ENCODE measurements at regions not wholly inside any gene's neighbourhood (a gene's known extent, or its start where the extent isn't known, plus 50 kb on each side); places are given as distances from the start of the nearest gene placed in this dataset.
A peak's percentile ranks its signal among the peaks of the same experiment; 100 is the strongest.

DNA sequence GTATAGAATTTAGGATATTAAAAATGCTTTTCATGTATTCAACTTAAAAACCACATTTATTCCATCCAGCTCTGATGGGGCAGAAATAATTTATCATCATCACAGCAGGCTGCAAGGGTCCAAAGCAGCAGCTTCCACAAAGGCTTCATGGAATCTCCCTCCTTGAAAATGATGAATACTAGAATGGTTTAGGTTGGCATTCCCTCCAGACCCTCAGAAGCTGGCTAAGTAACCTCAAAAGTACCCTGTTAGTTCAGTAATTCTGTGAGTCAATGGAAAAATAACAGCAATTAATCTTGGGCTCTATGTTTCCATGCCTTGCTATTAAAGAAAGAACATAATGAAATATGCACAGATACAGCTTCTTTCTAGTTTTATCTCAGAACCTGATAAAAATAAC lies 594.9 kb upstream of the DIPK2B start:
- TF ChIP-seq TAF1 (IDR thresholded peaks at IDR 0.05; ENCODE audit: low read depth, low read length) (no peak), SPI1 (IDR thresholded peaks at IDR 0.05; ENCODE audit: low read depth, low read length) (no peak), POLR2AphosphoS5 (IDR thresholded peaks at IDR 0.05; ENCODE audit: low read depth, low read length) (no peak), PAX5 (IDR thresholded peaks at IDR 0.05; ENCODE audit: insufficient read depth, low read length, severe bottlenecking) (no peak), POLR2A (IDR thresholded peaks at IDR 0.05; ENCODE audit: low read depth, low read length) (no peak), POU2F2 (IDR thresholded peaks at IDR 0.05; ENCODE audit: low read depth, low read length) (no peak)
- FAIRE-seq (no peak), DNase-seq (ENCODE audit: insufficient read length, low spot score) (no peak)

DNA sequence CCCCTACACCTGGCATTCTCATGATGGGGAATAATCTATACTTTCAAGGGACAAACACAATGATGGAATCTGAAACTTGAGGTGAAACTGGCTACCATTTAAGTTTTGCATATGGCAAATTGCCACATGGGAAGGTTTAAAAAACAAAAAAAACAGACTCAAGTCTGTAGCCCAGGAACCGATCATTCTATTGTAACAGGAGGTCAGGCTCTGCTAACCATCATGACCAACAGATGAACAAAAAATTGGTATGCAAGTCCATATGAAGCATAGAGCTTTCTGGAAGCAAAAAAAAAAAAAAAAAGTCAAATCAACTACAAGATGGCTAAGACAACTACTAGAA lies 594.3 kb upstream of the DIPK2B start:
- peak; percentile 45 for FAIRE-seq
- no peak for TF ChIP-seq TAF1 (IDR thresholded peaks at IDR 0.05; ENCODE audit: low read depth, low read length)
- no peak for TF ChIP-seq POLR2AphosphoS5 (IDR thresholded peaks at IDR 0.05; ENCODE audit: low read depth, low read length)
- TF ChIP-seq POLR2A (IDR thresholded peaks at IDR 0.05; ENCODE audit: low read depth, low read length), result no peak
- DNase-seq (ENCODE audit: insufficient read length, low spot score), result no peak

DNA sequence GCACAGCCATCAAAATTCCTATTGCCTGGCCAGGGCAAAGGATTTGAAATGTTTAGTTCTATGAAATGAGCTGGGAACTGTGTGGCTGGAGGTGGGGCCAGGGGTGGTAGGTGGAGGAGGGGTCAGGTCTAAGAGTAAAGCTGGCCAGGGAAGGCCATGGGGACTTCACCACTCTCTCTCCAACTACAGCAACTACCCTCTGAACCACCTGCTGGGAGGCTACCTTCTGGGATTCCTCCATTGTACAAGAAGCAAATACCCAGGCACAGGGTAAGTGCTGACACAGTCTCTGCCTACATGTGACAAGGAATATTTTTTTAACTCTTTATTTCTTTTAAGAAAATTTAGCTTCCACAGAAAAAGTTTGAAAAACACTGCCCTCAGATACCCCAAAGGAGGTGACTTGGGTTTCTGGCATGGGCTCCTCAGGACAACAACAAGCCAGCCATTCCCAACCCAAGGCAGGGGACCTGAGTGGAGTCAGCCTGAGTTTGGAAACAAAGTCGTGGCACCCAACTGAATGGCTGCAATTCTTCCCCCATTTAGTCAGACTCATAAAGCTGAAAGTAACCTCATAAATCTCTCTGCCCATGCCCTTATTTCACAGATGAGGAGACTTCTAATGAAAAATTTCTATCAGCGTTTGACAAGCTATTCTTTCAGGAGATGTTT lies 593.8 kb upstream of the DIPK2B start:
- no peak for DNase-seq (ENCODE audit: insufficient read length, low spot score)
- TF ChIP-seq SPI1 (IDR thresholded peaks at IDR 0.05; ENCODE audit: low read depth, low read length) (no peak), POLR2A (IDR thresholded peaks at IDR 0.05; ENCODE audit: low read depth, low read length) (no peak), POU2F2 (IDR thresholded peaks at IDR 0.05; ENCODE audit: low read depth, low read length) (no peak), TAF1 (IDR thresholded peaks at IDR 0.05; ENCODE audit: low read depth, low read length) (no peak), POLR2AphosphoS5 (IDR thresholded peaks at IDR 0.05; ENCODE audit: low read depth, low read length) (no peak)
- peak; percentile 13 for FAIRE-seq

DNA sequence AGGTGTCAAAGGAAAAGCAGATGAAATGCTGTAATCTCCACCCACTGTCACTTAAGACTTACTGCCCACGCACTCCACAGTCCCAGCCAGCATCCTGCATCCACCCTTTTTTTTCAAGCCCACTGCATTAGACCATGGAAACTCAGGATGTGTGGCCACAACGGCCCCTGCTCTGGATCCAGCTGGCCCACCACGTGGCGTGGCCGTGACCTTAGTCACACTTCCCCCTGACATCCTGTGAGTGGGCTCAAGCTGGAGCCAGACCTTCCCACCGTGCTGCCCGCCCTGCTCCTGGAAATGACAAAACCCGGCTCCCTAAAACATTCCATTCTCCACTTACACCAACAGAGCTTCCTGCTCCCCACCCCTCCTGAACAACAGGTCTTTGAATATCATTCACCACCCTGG lies 588.3 kb upstream of the DIPK2B start:
- FAIRE-seq (no peak), DNase-seq (ENCODE audit: insufficient read length, low spot score) (no peak)
- no peak for TF ChIP-seq SPI1 (IDR thresholded peaks at IDR 0.05; ENCODE audit: low read depth, low read length)
- TF ChIP-seq POU2F2 (IDR thresholded peaks at IDR 0.05; ENCODE audit: low read depth, low read length), result no peak
- TF ChIP-seq PAX5 (IDR thresholded peaks at IDR 0.05; ENCODE audit: insufficient read depth, low read length, severe bottlenecking), result no peak
- TF ChIP-seq POLR2A (IDR thresholded peaks at IDR 0.05; ENCODE audit: low read depth, low read length), result no peak
- TF ChIP-seq POLR2AphosphoS5 (IDR thresholded peaks at IDR 0.05; ENCODE audit: low read depth, low read length), result no peak
- no peak for TF ChIP-seq TAF1 (IDR thresholded peaks at IDR 0.05; ENCODE audit: low read depth, low read length)

DNA sequence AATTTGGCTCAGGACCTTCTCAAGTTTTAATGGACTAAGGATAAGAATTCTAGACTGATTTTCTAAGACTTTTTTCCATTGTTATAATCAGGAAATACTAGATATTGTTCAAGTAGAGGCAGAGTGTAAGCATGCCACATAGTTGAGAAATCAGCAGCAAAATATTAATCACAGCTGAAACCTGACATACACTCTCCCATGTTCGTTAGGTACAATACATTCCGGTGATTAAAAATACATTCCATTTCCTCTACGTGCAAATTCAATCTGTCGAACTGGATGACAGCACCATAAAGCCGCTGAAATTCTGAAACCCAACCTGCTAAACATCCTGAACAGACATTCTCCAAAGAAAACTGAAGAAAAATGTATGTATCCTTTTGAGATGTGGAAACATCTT lies 587.6 kb upstream of the DIPK2B start:
- peak; percentile 26 for FAIRE-seq
- TF ChIP-seq POLR2A (IDR thresholded peaks at IDR 0.05; ENCODE audit: low read depth, low read length) (no peak), POLR2AphosphoS5 (IDR thresholded peaks at IDR 0.05; ENCODE audit: low read depth, low read length) (no peak), POU2F2 (IDR thresholded peaks at IDR 0.05; ENCODE audit: low read depth, low read length) (no peak), TAF1 (IDR thresholded peaks at IDR 0.05; ENCODE audit: low read depth, low read length) (no peak), SPI1 (IDR thresholded peaks at IDR 0.05; ENCODE audit: low read depth, low read length) (no peak), PAX5 (IDR thresholded peaks at IDR 0.05; ENCODE audit: insufficient read depth, low read length, severe bottlenecking) (no peak)
- no peak for DNase-seq (ENCODE audit: insufficient read length, low spot score)

DNA sequence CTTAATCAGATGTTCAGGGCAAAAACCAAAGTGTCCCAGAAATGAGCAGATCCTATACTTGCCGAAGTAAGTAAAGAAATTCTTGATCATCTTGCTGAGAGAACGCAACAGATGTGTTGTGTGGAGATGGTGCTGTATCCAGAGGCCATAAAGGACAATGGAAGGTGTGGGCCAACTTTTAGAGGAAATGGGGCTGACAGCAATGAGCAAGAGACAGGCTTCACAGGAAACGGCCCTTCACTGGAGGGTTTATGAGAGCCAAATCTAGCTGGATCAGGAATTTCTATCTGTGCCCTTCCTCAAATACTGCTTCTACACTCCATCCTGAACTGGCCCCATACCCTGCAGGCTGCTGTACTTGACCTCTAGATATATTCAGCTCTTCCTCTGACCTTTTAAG lies 583.9 kb upstream of the DIPK2B start:
- TF ChIP-seq POLR2AphosphoS5 (IDR thresholded peaks at IDR 0.05; ENCODE audit: low read depth, low read length) (no peak), TAF1 (IDR thresholded peaks at IDR 0.05; ENCODE audit: low read depth, low read length) (no peak), POU2F2 (IDR thresholded peaks at IDR 0.05; ENCODE audit: low read depth, low read length) (no peak), PAX5 (IDR thresholded peaks at IDR 0.05; ENCODE audit: insufficient read depth, low read length, severe bottlenecking) (no peak), SPI1 (IDR thresholded peaks at IDR 0.05; ENCODE audit: low read depth, low read length) (no peak), POLR2A (IDR thresholded peaks at IDR 0.05; ENCODE audit: low read depth, low read length) (no peak)
- DNase-seq (ENCODE audit: insufficient read length, low spot score), result no peak
- no peak for FAIRE-seq

DNA sequence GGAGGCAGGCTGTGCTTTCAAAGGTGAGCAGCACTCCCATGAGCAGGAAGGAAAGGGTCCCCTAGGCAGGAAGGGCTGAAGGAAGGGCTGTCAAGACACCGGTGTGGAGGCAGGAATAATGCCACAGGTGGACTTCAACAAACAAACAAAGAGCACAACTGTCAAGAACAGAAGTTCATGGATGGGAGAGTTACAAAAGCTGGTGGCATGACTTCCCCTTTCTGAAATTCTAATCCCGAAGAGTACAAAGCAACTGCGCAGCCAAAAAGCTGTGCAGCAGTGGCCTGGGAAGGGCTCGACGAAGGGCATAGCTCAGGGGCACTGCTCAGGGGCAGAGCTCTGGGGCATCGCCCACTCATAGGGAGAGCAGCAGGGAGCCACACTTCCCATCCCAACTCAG lies 582.3 kb upstream of the DIPK2B start:
- DNase-seq (ENCODE audit: insufficient read length, low spot score) (no peak), FAIRE-seq (peak; percentile 66)
- TF ChIP-seq POLR2AphosphoS5 (IDR thresholded peaks at IDR 0.05; ENCODE audit: low read depth, low read length) (no peak), PAX5 (IDR thresholded peaks at IDR 0.05; ENCODE audit: insufficient read depth, low read length, severe bottlenecking) (no peak), SPI1 (IDR thresholded peaks at IDR 0.05; ENCODE audit: low read depth, low read length) (peak; percentile 37; the same call in 1 of the 2 replicates), TAF1 (IDR thresholded peaks at IDR 0.05; ENCODE audit: low read depth, low read length) (no peak)

DNA sequence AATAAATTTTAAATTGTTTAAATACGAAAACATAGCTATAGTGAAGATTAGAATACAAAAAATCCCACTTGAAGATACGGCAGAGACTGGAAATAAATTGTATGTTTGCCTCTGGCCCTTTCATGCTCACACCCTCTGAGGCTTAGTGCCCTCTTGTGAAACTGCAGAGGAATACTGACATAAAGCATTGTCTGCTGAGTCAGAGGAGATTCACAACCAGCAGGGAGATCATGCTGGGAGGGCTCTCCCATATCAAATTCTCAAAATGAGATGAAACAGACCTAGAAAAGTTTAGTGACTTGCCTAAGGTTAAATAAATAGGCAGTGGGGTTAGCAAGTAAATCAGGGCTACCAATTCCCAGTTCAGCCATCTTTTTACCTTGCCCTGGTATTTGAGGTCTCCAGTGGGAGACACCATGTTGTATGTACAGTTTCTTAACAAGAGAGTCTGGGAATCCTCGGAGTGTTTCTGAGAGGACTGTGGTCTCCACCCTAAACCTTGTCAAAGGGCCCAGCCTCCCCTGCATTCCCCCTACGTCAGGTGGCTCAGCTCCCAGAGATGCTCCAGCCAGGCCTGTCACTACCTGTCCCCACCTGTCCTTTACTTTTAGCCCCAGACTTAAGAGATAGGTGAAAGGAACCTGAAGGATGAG lies 581.4 kb upstream of the DIPK2B start:
- no peak for TF ChIP-seq POU2F2 (IDR thresholded peaks at IDR 0.05; ENCODE audit: low read depth, low read length)
- TF ChIP-seq PAX5 (IDR thresholded peaks at IDR 0.05; ENCODE audit: insufficient read depth, low read length, severe bottlenecking), result no peak
- TF ChIP-seq SPI1 (IDR thresholded peaks at IDR 0.05; ENCODE audit: low read depth, low read length), result no peak
- no peak for TF ChIP-seq TAF1 (IDR thresholded peaks at IDR 0.05; ENCODE audit: low read depth, low read length)
- TF ChIP-seq POLR2A (IDR thresholded peaks at IDR 0.05; ENCODE audit: low read depth, low read length), result no peak
- TF ChIP-seq POLR2AphosphoS5 (IDR thresholded peaks at IDR 0.05; ENCODE audit: low read depth, low read length), result no peak
- peak; percentile 31 for FAIRE-seq
- no peak for DNase-seq (ENCODE audit: insufficient read length, low spot score)

DNA sequence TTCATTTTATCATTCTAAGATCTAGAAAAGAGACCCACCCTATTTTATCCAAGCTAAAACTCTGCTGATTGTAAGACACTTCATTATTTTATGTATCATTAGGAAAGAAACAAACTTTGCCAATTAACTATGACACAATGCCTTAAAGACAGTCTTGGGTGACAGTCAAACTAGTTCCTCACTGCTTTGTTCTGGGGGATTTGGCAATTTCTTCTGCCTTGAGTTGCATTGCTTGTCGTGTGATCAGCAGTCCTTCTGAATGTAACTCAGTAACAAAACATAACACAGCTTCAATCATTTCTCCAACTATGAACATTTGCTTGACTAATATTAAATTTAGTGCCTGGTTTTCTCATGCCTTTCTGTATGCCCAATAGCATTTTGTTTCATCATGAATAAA lies 577.9 kb upstream of the DIPK2B start:
- FAIRE-seq, result no peak
- no peak for DNase-seq (ENCODE audit: insufficient read length, low spot score)
- TF ChIP-seq PAX5 (IDR thresholded peaks at IDR 0.05; ENCODE audit: insufficient read depth, low read length, severe bottlenecking) (no peak), SPI1 (IDR thresholded peaks at IDR 0.05; ENCODE audit: low read depth, low read length) (no peak), TAF1 (IDR thresholded peaks at IDR 0.05; ENCODE audit: low read depth, low read length) (no peak), POU2F2 (IDR thresholded peaks at IDR 0.05; ENCODE audit: low read depth, low read length) (no peak), POLR2A (IDR thresholded peaks at IDR 0.05; ENCODE audit: low read depth, low read length) (no peak), POLR2AphosphoS5 (IDR thresholded peaks at IDR 0.05; ENCODE audit: low read depth, low read length) (no peak)

DNA sequence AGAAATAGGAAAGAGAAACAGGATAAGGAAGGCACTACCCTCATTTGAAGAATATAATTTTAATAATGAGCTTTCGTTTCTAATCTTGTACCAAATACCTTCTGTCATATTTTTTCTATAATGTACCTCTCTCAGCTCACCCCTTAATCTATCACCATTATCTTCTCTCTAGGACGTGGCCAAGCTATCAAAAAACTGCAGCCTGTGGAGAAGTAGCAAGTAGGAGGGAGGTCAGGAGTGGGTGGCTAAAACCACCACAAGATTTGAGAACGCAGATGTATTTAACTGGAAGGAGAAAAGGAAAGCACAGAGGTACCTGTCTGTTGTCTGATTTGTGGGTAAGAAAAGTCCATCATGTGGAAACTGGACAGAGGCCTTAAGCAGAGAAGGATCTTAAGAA lies 576.7 kb upstream of the DIPK2B start:
- peak; percentile 79 for FAIRE-seq
- TF ChIP-seq PAX5 (IDR thresholded peaks at IDR 0.05; ENCODE audit: insufficient read depth, low read length, severe bottlenecking), result no peak
- TF ChIP-seq SPI1 (IDR thresholded peaks at IDR 0.05; ENCODE audit: low read depth, low read length), result no peak
- no peak for TF ChIP-seq POLR2A (IDR thresholded peaks at IDR 0.05; ENCODE audit: low read depth, low read length)
- no peak for TF ChIP-seq POLR2AphosphoS5 (IDR thresholded peaks at IDR 0.05; ENCODE audit: low read depth, low read length)
- no peak for TF ChIP-seq TAF1 (IDR thresholded peaks at IDR 0.05; ENCODE audit: low read depth, low read length)
- no peak for TF ChIP-seq POU2F2 (IDR thresholded peaks at IDR 0.05; ENCODE audit: low read depth, low read length)
- no peak for DNase-seq (ENCODE audit: insufficient read length, low spot score)
